A673 (cell line): ENCODE measurements at regions not wholly inside any gene's neighbourhood (a gene's known extent, or its start where the extent isn't known, plus 50 kb on each side); places are given as distances from the start of the nearest gene placed in this dataset.

Experiments used
- BruUV-seq: library from RNA; stranded (reverse); fragments of 400-500 nt; replicated peaks from 2 replicates; lab custom pipeline; 2021; lab: Mats Ljungman, UMichigan
- CTCF ChIA-PET: fragments of 300-600 bp; sonication (Branson Sonifier 250); formaldehyde crosslinking; loops from one replicate; lab custom pipeline; 2022; ENCODE audit warnings: antibody characterized with exemption; lab: Charles Lee
- POLR2A ChIA-PET: fragments of 300-600 bp; sonication (Branson Sonifier 250); formaldehyde crosslinking; loops from one replicate; lab custom pipeline; 2022; ENCODE audit warnings: antibody characterized with exemption; ENCODE audit not compliant: low non-redundant PET; lab: Charles Lee
- DNase-seq: peaks from one replicate; pipeline ENCODE4 v3.0.0-alpha.2; 2015; ENCODE audit warnings: low spot score
- H3K27ac ChIP-seq: fragments of 200-600 bp; sonication (generic); 2 replicates; pipeline ENCODE4 v1.5.1; 2016; ENCODE audit warnings: mixed run types, low read depth, mild to moderate bottlenecking, mixed read lengths, antibody characterized with exemption, low read length; ENCODE audit not compliant: poor library complexity, severe bottlenecking
- H3K27me3 ChIP-seq: fragments of 200-600 bp; sonication (generic); replicated peaks from 2 replicates; pipeline ENCODE4 v1.6.1; 2017; ENCODE audit warnings: mixed run types, low read depth, mild to moderate bottlenecking, mixed read lengths, antibody characterized with exemption, low read length; ENCODE audit not compliant: insufficient read depth, poor library complexity
- H3K36me3 ChIP-seq: fragments of 200-600 bp; sonication (generic); 2 replicates; pipeline ENCODE4 v1.6.1; 2016; ENCODE audit warnings: mixed run types, mild to moderate bottlenecking, mixed read lengths, antibody characterized with exemption, low read length; ENCODE audit not compliant: insufficient read depth, poor library complexity, severe bottlenecking
- H3K4me1 ChIP-seq: fragments of 200-600 bp; sonication (generic); 2 replicates; pipeline ENCODE4 v1.6.1; 2017; ENCODE audit warnings: mixed run types, mild to moderate bottlenecking, mixed read lengths, antibody characterized with exemption, low read length; ENCODE audit not compliant: insufficient read depth, poor library complexity, severe bottlenecking
- H3K4me3 ChIP-seq: fragments of 200-600 bp; sonication (generic); 2 replicates; pipeline ENCODE4 v1.5.1; 2016; ENCODE audit warnings: low read depth, mixed run types, mild to moderate bottlenecking, mixed read lengths, low read length; ENCODE audit not compliant: poor library complexity, severe bottlenecking
- H3K9me3 ChIP-seq: fragments of 200-600 bp; sonication (generic); 2 replicates; pipeline ENCODE4 v1.6.1; 2016; ENCODE audit warnings: mixed run types, low read depth, mild to moderate bottlenecking, mixed read lengths, antibody characterized with exemption, low read length; ENCODE audit not compliant: poor library complexity, severe bottlenecking
- CTCF ChIP-seq: fragments of 300-800, 200-600 bp; sonication (generic); conservative IDR thresholded peaks from 2 replicates; pipeline ENCODE4 v1.5.1; 2017; ENCODE audit warnings: low read depth, mild to moderate bottlenecking, antibody characterized with exemption, low read length, moderate library complexity, mixed read lengths
- EZH2 ChIP-seq: fragments of 200-600 bp; sonication (generic); IDR thresholded peaks from 2 replicates; pipeline ENCODE4 v1.6.1; 2017; ENCODE audit warnings: borderline replicate concordance, low read depth, mild to moderate bottlenecking, mixed read lengths, antibody characterized with exemption, low read length; ENCODE audit not compliant: poor library complexity, severe bottlenecking
- intact Hi-C: fragments of 100-400 bp; cut with micrococcal nuclease; formaldehyde crosslinking; loops from one replicate; pipeline ENCODE4 v1.10.0; 2022; ENCODE audit not compliant: unreplicated experiment

- POLR2A ChIA-PET = no interaction called here
- no peak for DNase-seq
- Histone ChIP-seq H3K9me3 (no peaks in the 10 kb centered on the region), H3K36me3 (no peaks in the 10 kb centered on the region), H3K4me1 (no peaks in the 10 kb centered on the region), H3K4me3 (no peak overlapping the region), H3K27ac (no peak overlapping the region), H3K27me3 (no peaks in the 10 kb centered on the region)
- BruUV-seq = no TSS peak
- CTCF ChIA-PET = no interaction called here
- intact Hi-C loops = no loop called here
- TF ChIP-seq CTCF (no peak), EZH2 (no peak)
These were observed 147.8 kb upstream of the IQSEC1 start for GRCh38 chr3:13220991-13221390.

DNA sequence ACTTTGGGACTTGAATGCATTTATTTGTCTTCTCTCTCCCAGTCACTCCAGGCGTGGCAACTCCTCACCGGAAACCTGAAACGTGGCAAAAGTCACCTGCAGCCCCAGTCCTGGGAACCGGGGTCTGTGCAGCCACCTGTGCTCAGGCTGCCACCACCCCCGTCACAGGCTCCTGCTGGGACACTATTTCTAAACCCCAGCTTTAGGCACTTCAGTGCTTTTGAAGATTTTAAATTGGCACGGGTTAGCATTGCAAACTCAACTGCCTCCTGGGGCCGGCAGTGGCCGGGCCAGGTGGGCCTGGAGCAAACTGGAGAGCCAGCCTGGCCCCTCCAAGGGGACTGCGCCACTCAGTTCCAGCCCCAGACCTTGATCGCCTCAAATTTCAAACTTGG is 146.7 kb upstream of the IQSEC1 start:
- Histone ChIP-seq H3K4me1 (no peaks in the 10 kb centered on the region), H3K36me3 (no peaks in the 10 kb centered on the region), H3K9me3 (no peaks in the 10 kb centered on the region), H3K27me3 (no peaks in the 10 kb centered on the region), H3K27ac (no peak overlapping the region), H3K4me3 (no peak overlapping the region)
- CTCF ChIA-PET = no interaction called here
- intact Hi-C loops = no loop called here
- no peak for DNase-seq
- TF ChIP-seq EZH2 (no peak), CTCF (no peak)
- POLR2A ChIA-PET = no interaction called here
- BruUV-seq = no TSS peak

DNA sequence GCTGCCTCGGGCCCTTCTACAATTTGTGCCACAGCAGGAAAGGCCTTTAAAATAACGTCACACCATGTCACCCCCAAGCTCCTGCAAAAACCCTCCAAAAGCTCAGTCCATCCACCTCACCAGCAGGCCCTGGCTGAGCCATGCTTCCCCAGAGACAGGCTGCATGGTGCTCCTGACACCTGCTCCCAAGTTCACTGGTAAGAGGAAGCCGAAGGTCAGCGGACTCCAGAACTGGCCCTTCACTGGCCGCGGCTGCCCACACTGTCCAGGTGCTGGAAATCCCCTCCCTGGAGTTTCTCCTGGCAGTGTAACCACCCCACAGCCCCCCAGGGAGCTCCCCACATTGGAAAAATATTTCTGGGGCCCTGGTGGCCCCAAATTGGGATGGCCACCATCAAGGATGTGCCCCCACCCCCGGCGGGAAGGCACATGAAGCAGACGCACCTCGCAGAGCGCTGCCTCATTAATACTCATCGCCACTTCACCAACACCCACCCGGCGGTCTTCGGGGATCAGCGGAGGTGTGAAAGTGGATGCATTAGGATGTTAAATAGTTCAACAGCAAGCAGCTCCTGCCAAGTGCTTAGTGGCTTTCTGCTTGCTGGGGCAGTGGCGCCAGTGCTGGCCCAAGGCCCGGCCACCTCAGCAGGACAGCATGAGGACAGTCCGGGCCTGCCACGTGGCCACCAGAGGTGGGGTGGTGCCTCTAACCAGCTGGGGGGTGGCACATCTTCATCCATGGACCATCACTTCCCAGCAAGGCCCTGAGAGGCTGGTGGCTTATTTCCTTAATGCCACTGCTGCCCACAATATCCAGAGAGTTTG is 146.1 kb upstream of the IQSEC1 start:
- Histone ChIP-seq H3K27ac (no peak overlapping the region), H3K27me3 (no peaks in the 10 kb centered on the region), H3K9me3 (no peaks in the 10 kb centered on the region), H3K4me1 (no peaks in the 10 kb centered on the region), H3K36me3 (no peaks in the 10 kb centered on the region), H3K4me3 (no peak overlapping the region)
- no TSS peak for BruUV-seq
- intact Hi-C loops = no loop called here
- TF ChIP-seq CTCF (no peak), EZH2 (no peak)
- no peak for DNase-seq
- POLR2A ChIA-PET = no interaction called here
- CTCF ChIA-PET = no interaction called here
